GM12875 (cell line): ENCODE measurements at regions not wholly inside any gene's neighbourhood (a gene's known extent, or its start where the extent isn't known, plus 50 kb on each side); places are given as distances from the start of the nearest gene placed in this dataset.

ENCODE experiments used
- H3K4me3 ChIP-seq: one replicate; pipeline ENCODE4 v1.5.1; 2011; ENCODE audit warnings: low read depth, low read length, control low read depth
- TF ChIP-seq, protein P1 (sequence below): IDR thresholded peaks from 2 replicates; pipeline ENCODE4 v1.5.1; 2011; ENCODE audit warnings: low read depth, mild to moderate bottlenecking, control low read depth, inconsistent platforms, low read length, moderate library complexity, borderline replicate concordance; ENCODE audit not compliant: insufficient read depth

DNA sequence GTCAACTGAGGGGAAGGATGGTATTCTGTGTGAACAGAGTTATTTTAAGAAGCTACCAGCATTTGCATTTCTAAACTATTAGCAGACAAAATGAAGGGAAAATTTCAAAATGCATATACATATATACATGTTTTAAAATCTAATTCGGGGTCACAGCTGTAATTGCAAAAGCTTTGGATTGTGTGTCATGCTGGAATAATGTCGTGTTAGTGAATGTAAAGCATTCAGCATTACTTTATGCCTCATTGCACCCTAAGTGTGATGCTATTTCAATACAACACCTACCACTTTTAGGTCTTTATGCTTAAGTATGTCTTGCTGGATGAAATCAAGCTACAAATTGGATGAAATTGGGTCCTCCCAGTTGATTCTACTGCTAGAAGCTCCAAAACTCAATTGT lies 687.6 kb upstream of the MEF2C start:
- H3K4me3 ChIP-seq, result no peak overlapping the region
- TF ChIP-seq, protein P1, sequence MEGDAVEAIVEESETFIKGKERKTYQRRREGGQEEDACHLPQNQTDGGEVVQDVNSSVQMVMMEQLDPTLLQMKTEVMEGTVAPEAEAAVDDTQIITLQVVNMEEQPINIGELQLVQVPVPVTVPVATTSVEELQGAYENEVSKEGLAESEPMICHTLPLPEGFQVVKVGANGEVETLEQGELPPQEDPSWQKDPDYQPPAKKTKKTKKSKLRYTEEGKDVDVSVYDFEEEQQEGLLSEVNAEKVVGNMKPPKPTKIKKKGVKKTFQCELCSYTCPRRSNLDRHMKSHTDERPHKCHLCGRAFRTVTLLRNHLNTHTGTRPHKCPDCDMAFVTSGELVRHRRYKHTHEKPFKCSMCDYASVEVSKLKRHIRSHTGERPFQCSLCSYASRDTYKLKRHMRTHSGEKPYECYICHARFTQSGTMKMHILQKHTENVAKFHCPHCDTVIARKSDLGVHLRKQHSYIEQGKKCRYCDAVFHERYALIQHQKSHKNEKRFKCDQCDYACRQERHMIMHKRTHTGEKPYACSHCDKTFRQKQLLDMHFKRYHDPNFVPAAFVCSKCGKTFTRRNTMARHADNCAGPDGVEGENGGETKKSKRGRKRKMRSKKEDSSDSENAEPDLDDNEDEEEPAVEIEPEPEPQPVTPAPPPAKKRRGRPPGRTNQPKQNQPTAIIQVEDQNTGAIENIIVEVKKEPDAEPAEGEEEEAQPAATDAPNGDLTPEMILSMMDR, result no peak

- TF ChIP-seq, protein P1, result no peak
- H3K4me3 ChIP-seq, result no peak overlapping the region
Measured at GRCh38 chr5:89566340-89566739, 683.4 kb upstream of the MEF2C start.

- TF ChIP-seq, protein P1, result no peak
- H3K4me3 ChIP-seq, result no peak overlapping the region
Measured at GRCh38 chr5:89560696-89561095, 677.7 kb upstream of the MEF2C start.

GRCh38 chr5:89556215-89556913 lies 673.4 kb upstream of the MEF2C start:
- TF ChIP-seq, protein P1, result no peak

GRCh38 chr5:89546657-89547056 lies 663.7 kb upstream of the MEF2C start:
- TF ChIP-seq, protein P1, result no peak
- H3K4me3 ChIP-seq, result no peak overlapping the region

More at GRCh38 chr5:89556215-89556913, 673.4 kb upstream of the MEF2C start:
- H3K4me3 ChIP-seq, result no peak overlapping the region

DNA sequence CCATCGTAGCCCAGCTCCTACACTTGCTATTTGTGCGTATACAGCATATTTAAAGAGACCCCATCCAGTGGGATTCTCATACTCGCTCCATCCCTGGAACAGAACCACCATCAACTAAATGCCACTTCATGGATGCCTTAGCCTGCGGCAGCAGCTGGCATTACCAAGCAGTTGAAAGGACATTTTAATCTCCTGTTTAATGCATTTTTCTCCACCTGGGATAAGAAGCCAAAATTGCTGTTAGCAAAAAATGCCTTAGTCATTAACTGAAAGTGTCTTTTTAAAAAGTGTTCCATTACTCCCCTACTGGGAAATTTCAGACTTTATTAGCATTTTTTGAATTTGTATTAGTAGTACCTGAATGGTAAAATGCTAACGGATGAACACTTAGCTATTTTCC lies 662.6 kb upstream of the MEF2C start:
- TF ChIP-seq, protein P1, result no peak
- no peak overlapping the region for H3K4me3 ChIP-seq

DNA sequence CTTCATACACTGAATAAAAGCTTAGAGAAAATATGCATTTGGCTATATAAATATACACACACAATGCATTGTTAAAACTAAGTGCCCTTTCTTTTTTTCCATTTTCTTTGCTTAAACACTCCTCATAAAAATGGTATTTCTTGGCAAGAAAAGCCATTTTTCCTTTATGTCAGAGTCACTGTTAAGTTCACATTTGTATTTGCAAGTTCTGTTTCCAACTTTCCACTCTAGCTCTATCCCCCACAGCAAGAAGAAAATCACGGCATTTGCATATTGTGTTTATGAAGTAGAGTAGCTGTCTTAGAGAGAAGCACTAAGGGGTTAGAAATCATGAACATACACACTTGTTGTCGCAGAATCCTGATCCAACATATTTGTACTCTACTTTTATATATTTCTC lies 662.1 kb upstream of the MEF2C start:
- TF ChIP-seq, protein P1, result no peak
- H3K4me3 ChIP-seq, result no peak overlapping the region
